ENCODE measurements at regions not wholly inside any gene's neighbourhood (a gene's known extent, or its start where the extent isn't known, plus 50 kb on each side); places are given as distances from the start of the nearest gene placed in this dataset.

DNA sequence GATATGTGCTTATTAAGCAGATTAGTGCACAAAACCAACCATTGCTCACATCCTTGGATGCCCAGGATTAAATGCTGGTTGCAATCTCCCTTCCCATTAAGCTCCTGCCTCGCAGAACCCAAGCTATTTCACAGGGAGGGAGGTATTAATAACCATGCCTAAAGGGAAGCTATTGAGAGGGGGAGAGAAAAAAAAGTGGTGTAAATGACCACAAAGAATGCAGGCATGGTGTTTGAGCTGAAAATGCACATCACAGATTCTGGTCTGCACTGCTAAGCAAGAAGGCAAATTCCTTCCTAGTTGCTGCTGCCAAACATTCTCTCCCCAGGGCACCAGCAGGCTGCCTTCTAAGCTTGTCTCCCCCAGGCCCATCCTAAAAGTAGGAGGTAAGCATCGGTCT, 92.0 kb upstream of the ISX start:
- H3K4me3 ChIP-seq (ENCODE audit: low read length): no peak overlapping the region
- no peak overlapping the region for H3K9ac ChIP-seq (ENCODE audit: extremely low read depth, low read length, poor library complexity, severe bottlenecking)
- WGBS, 2 experiments (ENCODE audit: insufficient coverage in 1 of 2, insufficient read length in 1 of 2): 82 to 83% methylated on average over 1 to 2 of the region's 2 CpGs
- peak; percentile 46 for DNase-seq
- peaks cover 21% of the 10 kb centered on the region for H3K9me3 ChIP-seq (ENCODE audit: control insufficient read depth, low read length)
- Mint-ChIP-seq H3K4me3 (no peak overlapping the region), H3K4me1 (peaks cover 24% of the 10 kb centered on the region), H3K36me3 (ENCODE audit: low read depth) (peaks cover 4% of the 10 kb centered on the region), H3K9me3 (peaks cover 21% of the 10 kb centered on the region), H3K27ac (no peak overlapping the region), H3K27me3 (ENCODE audit: insufficient read depth) (no peaks in the 10 kb centered on the region)
- TF ChIP-seq, protein P1, sequence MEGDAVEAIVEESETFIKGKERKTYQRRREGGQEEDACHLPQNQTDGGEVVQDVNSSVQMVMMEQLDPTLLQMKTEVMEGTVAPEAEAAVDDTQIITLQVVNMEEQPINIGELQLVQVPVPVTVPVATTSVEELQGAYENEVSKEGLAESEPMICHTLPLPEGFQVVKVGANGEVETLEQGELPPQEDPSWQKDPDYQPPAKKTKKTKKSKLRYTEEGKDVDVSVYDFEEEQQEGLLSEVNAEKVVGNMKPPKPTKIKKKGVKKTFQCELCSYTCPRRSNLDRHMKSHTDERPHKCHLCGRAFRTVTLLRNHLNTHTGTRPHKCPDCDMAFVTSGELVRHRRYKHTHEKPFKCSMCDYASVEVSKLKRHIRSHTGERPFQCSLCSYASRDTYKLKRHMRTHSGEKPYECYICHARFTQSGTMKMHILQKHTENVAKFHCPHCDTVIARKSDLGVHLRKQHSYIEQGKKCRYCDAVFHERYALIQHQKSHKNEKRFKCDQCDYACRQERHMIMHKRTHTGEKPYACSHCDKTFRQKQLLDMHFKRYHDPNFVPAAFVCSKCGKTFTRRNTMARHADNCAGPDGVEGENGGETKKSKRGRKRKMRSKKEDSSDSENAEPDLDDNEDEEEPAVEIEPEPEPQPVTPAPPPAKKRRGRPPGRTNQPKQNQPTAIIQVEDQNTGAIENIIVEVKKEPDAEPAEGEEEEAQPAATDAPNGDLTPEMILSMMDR (conservative IDR thresholded peaks at IDR 0.05): no peak
- no peak overlapping the region for H3K27ac ChIP-seq (ENCODE audit: low read depth, low read length)
- H3K36me3 ChIP-seq (ENCODE audit: control insufficient read depth, insufficient read depth, low read length): no peaks in the 10 kb centered on the region
- peaks cover 19% of the 10 kb centered on the region for H3K4me1 ChIP-seq (ENCODE audit: control insufficient read depth, insufficient read depth, low read length)
- no peaks in the 10 kb centered on the region for H3K27me3 ChIP-seq (ENCODE audit: control insufficient read depth, insufficient read depth, low read length, poor library complexity, severe bottlenecking)

DNA sequence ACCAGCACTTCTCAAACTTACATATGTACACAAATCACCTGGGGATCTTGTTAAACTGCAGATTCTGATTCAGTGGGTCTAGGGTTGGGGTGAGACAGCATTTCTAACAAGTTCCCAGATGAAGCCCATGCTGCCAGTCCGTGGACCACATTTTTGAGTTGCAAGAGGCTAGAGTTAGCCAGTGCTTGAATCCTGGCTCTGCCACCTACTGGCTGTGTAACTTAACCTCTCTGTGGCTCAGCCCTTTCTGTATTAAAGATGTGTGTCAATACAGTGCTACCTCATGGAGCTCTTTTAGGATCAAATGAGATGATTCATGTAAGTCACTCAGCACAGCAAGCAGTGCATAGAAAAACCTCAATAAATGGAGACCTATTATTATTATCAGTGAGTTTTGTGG, 90.2 kb upstream of the ISX start:
- Histone ChIP-seq H3K9ac (ENCODE audit: extremely low read depth, low read length, poor library complexity, severe bottlenecking) (no peak overlapping the region), H3K9me3 (ENCODE audit: control insufficient read depth, low read length) (peaks cover 21% of the 10 kb centered on the region), H3K36me3 (ENCODE audit: control insufficient read depth, insufficient read depth, low read length) (no peaks in the 10 kb centered on the region), H3K4me1 (ENCODE audit: control insufficient read depth, insufficient read depth, low read length) (peaks cover 19% of the 10 kb centered on the region), H3K4me3 (ENCODE audit: low read length) (peak overlapping the region; percentile 39), H3K27me3 (ENCODE audit: control insufficient read depth, insufficient read depth, low read length, poor library complexity, severe bottlenecking) (no peaks in the 10 kb centered on the region), H3K27ac (ENCODE audit: low read depth, low read length) (no peak overlapping the region)
- H3K4me1 Mint-ChIP-seq: peaks cover 24% of the 10 kb centered on the region
- no peaks in the 10 kb centered on the region for H3K27me3 Mint-ChIP-seq (ENCODE audit: insufficient read depth)
- WGBS, 2 experiments (ENCODE audit: insufficient coverage in 1 of 2, insufficient read length in 1 of 2): 86% methylated on average over 1 of the region's 1 CpG; no CpG with 5 or more reads in 1 of the 2 experiments
- H3K9me3 Mint-ChIP-seq: peaks cover 21% of the 10 kb centered on the region
- H3K36me3 Mint-ChIP-seq (ENCODE audit: low read depth): peaks cover 4% of the 10 kb centered on the region
- DNase-seq: peak; percentile 57
- H3K27ac Mint-ChIP-seq: no peak overlapping the region
- TF ChIP-seq, protein P1 (conservative IDR thresholded peaks at IDR 0.05): peak; percentile 67
- H3K4me3 Mint-ChIP-seq: no peak overlapping the region

DNA sequence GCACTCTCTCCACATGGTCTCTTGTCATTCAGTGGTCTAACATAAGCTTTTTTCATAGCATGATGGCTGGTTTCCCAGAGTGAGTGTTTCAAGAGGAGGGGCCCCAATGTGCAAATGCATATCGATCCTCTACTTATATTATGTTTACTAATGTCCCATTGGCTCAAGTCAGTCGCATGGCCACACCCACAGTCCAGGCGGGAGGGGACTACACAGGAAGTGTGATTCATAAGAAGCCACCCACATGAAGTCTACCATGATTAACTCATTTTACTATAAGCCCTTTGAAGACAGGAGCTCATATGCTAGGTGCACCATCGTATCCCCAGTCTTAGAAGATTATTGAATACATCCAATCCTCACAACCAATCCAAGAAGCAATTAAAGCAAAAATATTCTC, 89.5 kb upstream of the ISX start:
- H3K4me3 ChIP-seq (ENCODE audit: low read length): no peak overlapping the region
- H3K9me3 Mint-ChIP-seq: peaks cover 21% of the 10 kb centered on the region
- peaks cover 4% of the 10 kb centered on the region for H3K36me3 Mint-ChIP-seq (ENCODE audit: low read depth)
- TF ChIP-seq, protein P1 (conservative IDR thresholded peaks at IDR 0.05): no peak
- DNase-seq: no peak
- no peak overlapping the region for H3K27ac ChIP-seq (ENCODE audit: low read depth, low read length)
- H3K27ac Mint-ChIP-seq: no peak overlapping the region
- H3K4me1 Mint-ChIP-seq: peaks cover 21% of the 10 kb centered on the region
- peaks cover 21% of the 10 kb centered on the region for H3K9me3 ChIP-seq (ENCODE audit: control insufficient read depth, low read length)
- H3K4me3 Mint-ChIP-seq: no peak overlapping the region
- H3K27me3 Mint-ChIP-seq (ENCODE audit: insufficient read depth): no peaks in the 10 kb centered on the region
- H3K4me1 ChIP-seq (ENCODE audit: control insufficient read depth, insufficient read depth, low read length): peaks cover 15% of the 10 kb centered on the region
- no peak overlapping the region for H3K9ac ChIP-seq (ENCODE audit: extremely low read depth, low read length, poor library complexity, severe bottlenecking)
- no peaks in the 10 kb centered on the region for H3K27me3 ChIP-seq (ENCODE audit: control insufficient read depth, insufficient read depth, low read length, poor library complexity, severe bottlenecking)
- no peaks in the 10 kb centered on the region for H3K36me3 ChIP-seq (ENCODE audit: control insufficient read depth, insufficient read depth, low read length)
- 92 to 100% methylated on average over 3 to 4 of the region's 4 CpGs for WGBS, 2 experiments (ENCODE audit: insufficient coverage in 1 of 2, insufficient read length in 1 of 2)
